ENCODE measurements at regions not wholly inside any gene's neighbourhood (a gene's known extent, or its start where the extent isn't known, plus 50 kb on each side); places are given as distances from the start of the nearest gene placed in this dataset.

DNA sequence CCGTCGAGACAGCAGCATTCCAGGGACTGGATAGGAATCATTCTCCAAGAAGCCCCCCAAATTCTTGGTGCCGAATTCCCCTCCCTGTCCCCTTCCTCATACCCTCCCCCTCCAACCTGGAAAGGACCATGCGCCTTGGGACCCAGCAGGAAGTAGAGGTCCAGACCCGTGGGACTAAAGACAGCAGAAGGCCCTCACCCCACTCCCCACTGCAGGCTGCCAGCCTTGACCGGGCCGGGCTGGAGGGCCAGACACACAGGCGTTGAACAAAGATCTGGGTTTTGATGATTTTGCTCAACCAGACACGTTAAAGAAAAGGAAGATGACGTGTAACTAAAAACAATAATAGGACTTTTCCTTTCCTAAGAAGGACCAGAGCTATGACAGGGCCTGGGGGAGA lies 286.5 kb downstream of the NPHP4 start:
- no peak for TF ChIP-seq EZH2phosphoT487 (IDR thresholded peaks at IDR 0.05; ENCODE audit: unreplicated experiment)
- TF ChIP-seq POLR2AphosphoS5 (IDR thresholded peaks at IDR 0.05; ENCODE audit: low read depth), result no peak
- no peak for TF ChIP-seq EZH2 (IDR thresholded peaks at IDR 0.05; ENCODE audit: low read depth, unreplicated experiment)
- TF ChIP-seq, protein P1, sequence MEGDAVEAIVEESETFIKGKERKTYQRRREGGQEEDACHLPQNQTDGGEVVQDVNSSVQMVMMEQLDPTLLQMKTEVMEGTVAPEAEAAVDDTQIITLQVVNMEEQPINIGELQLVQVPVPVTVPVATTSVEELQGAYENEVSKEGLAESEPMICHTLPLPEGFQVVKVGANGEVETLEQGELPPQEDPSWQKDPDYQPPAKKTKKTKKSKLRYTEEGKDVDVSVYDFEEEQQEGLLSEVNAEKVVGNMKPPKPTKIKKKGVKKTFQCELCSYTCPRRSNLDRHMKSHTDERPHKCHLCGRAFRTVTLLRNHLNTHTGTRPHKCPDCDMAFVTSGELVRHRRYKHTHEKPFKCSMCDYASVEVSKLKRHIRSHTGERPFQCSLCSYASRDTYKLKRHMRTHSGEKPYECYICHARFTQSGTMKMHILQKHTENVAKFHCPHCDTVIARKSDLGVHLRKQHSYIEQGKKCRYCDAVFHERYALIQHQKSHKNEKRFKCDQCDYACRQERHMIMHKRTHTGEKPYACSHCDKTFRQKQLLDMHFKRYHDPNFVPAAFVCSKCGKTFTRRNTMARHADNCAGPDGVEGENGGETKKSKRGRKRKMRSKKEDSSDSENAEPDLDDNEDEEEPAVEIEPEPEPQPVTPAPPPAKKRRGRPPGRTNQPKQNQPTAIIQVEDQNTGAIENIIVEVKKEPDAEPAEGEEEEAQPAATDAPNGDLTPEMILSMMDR (conservative IDR thresholded peaks at IDR 0.05; ENCODE audit: low read depth in 2 of 2), result no peak
- TF ChIP-seq, protein P2, sequence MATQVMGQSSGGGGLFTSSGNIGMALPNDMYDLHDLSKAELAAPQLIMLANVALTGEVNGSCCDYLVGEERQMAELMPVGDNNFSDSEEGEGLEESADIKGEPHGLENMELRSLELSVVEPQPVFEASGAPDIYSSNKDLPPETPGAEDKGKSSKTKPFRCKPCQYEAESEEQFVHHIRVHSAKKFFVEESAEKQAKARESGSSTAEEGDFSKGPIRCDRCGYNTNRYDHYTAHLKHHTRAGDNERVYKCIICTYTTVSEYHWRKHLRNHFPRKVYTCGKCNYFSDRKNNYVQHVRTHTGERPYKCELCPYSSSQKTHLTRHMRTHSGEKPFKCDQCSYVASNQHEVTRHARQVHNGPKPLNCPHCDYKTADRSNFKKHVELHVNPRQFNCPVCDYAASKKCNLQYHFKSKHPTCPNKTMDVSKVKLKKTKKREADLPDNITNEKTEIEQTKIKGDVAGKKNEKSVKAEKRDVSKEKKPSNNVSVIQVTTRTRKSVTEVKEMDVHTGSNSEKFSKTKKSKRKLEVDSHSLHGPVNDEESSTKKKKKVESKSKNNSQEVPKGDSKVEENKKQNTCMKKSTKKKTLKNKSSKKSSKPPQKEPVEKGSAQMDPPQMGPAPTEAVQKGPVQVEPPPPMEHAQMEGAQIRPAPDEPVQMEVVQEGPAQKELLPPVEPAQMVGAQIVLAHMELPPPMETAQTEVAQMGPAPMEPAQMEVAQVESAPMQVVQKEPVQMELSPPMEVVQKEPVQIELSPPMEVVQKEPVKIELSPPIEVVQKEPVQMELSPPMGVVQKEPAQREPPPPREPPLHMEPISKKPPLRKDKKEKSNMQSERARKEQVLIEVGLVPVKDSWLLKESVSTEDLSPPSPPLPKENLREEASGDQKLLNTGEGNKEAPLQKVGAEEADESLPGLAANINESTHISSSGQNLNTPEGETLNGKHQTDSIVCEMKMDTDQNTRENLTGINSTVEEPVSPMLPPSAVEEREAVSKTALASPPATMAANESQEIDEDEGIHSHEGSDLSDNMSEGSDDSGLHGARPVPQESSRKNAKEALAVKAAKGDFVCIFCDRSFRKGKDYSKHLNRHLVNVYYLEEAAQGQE (IDR thresholded peaks at IDR 0.05; ENCODE audit: unreplicated experiment), result no peak
- no peak for TF ChIP-seq JUNB (IDR thresholded peaks at IDR 0.05; ENCODE audit: unreplicated experiment)
- TF ChIP-seq CREB1 (CRISPR knock-in tag; IDR thresholded peaks at IDR 0.05; ENCODE audit: low read depth), result no peak
